Epithelial cell of proximal tubule (primary cell): ENCODE measurements at regions not wholly inside any gene's neighbourhood (a gene's known extent, or its start where the extent isn't known, plus 50 kb on each side); places are given as distances from the start of the nearest gene placed in this dataset.
"Not testable (repeated sequence)": the region's sequence is repeated elsewhere in the genome, so short reads cannot be mapped to it uniquely, and the experiment has no call there.

Source experiments
- DNase-seq: peaks from one replicate; pipeline ENCODE4 v3.0.0-alpha.2; 2011; ENCODE audit warnings: low read depth
- H3K4me3 ChIP-seq: 2 replicates; pipeline ENCODE4 v1.5.1; 2011; ENCODE audit warnings: low read depth, mild to moderate bottlenecking, low read length
- CTCF ChIP-seq: conservative IDR thresholded peaks from 2 replicates; pipeline ENCODE4 v1.5.1; 2012; ENCODE audit warnings: low read depth, mild to moderate bottlenecking, low read length

GRCh38 chr4:169921732-169922131 is 104.5 kb downstream of the MFAP3L start:
- TF ChIP-seq CTCF, result no peak
- no peak for DNase-seq
- no peak overlapping the region for H3K4me3 ChIP-seq

DNA sequence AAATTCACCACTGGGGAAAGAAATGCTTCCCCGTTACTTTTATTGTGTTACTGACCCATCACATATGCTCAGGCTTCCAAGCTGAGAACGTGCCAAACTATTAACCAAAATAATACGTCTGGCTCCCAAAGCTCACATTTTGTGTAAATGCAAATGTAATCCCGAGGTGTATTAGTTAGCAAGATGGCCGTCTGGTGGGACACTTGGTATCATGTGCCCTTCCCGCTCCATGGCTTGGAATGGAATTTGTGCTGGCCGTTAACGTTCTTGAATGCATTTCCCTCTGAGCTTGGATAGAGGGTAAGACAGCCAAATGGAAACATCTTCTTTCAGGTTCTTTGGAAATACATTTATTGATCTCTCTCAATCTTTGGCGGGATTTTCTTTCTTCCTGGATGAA is 105.0 kb downstream of the MFAP3L start:
- no peak for TF ChIP-seq CTCF
- H3K4me3 ChIP-seq, result no peak overlapping the region
- DNase-seq, result no peak

GRCh38 chr4:169919194-169920124 is 106.7 kb downstream of the MFAP3L start:
- not testable (repeated sequence) for H3K4me3 ChIP-seq, DNase-seq

DNA sequence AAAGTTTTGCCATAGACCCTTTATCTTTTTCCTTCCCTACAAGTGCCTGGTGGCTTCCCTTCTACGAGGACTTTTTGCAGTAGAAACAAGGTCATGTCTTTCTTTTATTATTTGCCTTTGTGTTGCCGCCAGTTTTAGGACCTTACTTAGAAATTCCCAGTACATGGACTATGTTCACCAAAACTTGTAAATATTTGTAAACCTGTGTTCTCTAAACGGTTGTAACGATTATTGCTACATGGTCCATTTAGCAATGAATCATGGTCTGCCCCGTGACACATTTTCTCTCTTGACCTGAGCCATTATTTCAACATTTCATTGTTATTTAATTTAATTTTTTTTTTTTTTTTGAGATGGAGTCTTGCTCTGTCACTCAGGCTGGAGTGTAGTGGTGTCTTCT is 110.7 kb downstream of the MFAP3L start:
- no peak for TF ChIP-seq CTCF
- DNase-seq, result no peak
- no peak overlapping the region for H3K4me3 ChIP-seq

DNA sequence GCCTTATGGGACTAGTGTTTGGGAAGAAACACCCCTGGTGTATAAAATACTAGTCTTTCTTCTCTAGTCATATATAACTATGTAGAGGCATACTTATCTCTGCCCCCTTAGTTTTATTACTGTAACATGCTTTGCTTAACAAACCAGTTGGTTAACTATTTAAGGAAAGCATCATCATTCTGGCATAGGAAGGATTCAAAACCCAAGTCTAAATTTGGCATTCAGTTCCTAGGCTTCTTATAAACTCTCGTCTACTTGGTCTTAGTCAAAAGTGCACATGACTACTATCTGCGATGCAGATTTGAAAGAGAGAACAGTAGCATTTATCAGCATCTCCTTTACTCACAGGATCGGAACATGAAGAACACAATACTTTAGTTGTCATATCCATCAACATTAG is 111.3 kb downstream of the MFAP3L start:
- H3K4me3 ChIP-seq, result no peak overlapping the region
- no peak for TF ChIP-seq CTCF
- DNase-seq, result no peak

DNA sequence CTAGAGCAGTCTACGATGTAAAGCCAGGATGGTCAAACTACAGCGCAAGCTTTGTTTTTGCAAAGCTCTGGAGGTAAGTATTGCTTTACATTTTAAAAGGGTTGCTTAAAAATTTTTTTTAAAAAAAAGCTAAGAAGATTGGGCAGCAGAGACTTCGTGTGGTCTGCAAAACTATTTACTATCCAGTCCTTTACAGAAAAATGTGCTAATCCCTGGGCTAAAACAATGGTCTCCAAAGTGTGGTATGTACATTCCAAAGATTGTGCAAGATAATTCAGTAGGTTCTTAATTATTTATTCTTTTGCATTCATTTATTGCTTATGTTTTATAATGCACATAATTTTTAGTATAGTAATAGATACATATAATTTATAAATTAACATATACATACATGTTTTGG is 113.2 kb downstream of the MFAP3L start:
- TF ChIP-seq CTCF, result no peak
- no peak overlapping the region for H3K4me3 ChIP-seq
- DNase-seq, result no peak

GRCh38 chr4:169909897-169910296 is 116.3 kb downstream of the MFAP3L start:
- TF ChIP-seq CTCF, result no peak
- no peak for DNase-seq
- no peak overlapping the region for H3K4me3 ChIP-seq
